ACC112 (cell line): ENCODE measurements at regions not wholly inside any gene's neighbourhood (a gene's known extent, or its start where the extent isn't known, plus 50 kb on each side); places are given as distances from the start of the nearest gene placed in this dataset.

ENCODE experiments used
- H2AFZ ChIP-seq: fragments of 200-600 bp; sonication (generic); one replicate; pipeline ENCODE4 v1.6.0; 2017; ENCODE audit warnings: antibody characterized with exemption, low read length; ENCODE audit not compliant: unreplicated experiment
- H3K27ac ChIP-seq: fragments of 200-600 bp; sonication (generic); 2 replicates; pipeline ENCODE4 v1.5.1; 2014; ENCODE audit warnings: low read depth, mild to moderate bottlenecking, antibody characterized with exemption, low read length, moderate library complexity
- H3K27me3 ChIP-seq: fragments of 200-600 bp; sonication (generic); 2 replicates; pipeline ENCODE4 v1.6.1; 2014; ENCODE audit warnings: mild to moderate bottlenecking, antibody characterized with exemption, low read length, moderate library complexity, mixed read lengths; ENCODE audit not compliant: insufficient read depth
- H3K36me3 ChIP-seq: fragments of 200-600 bp; sonication (generic); 2 replicates; pipeline ENCODE4 v1.6.1; 2016; ENCODE audit warnings: mild to moderate bottlenecking, antibody characterized with exemption, low read length, moderate library complexity, mixed read lengths; ENCODE audit not compliant: insufficient read depth
- H3K4me1 ChIP-seq: fragments of 200-600 bp; sonication (generic); one replicate; pipeline ENCODE4 v1.6.1; 2016; ENCODE audit warnings: low read length, mixed read lengths; ENCODE audit not compliant: insufficient read depth, unreplicated experiment, control insufficient read depth
- H3K4me3 ChIP-seq: fragments of 200-600 bp; sonication (generic); 2 replicates; pipeline ENCODE4 v1.5.1; 2014; ENCODE audit warnings: mild to moderate bottlenecking, low read depth, low read length
- H3K79me2 ChIP-seq: fragments of 200-600 bp; sonication (generic); one replicate; pipeline ENCODE4 v1.6.0; 2016; ENCODE audit warnings: low read length; ENCODE audit not compliant: control insufficient read depth, unreplicated experiment, insufficient read depth

GRCh38 chr1:61627365-61627764, 97.6 kb downstream of the TM2D1 start:
- Histone ChIP-seq H3K27me3 (no peaks in the 10 kb centered on the region), H3K27ac (no peak overlapping the region), H2AFZ (no peak overlapping the region), H3K79me2 (no peaks in the 10 kb centered on the region), H3K4me1 (no peaks in the 10 kb centered on the region), H3K36me3 (no peaks in the 10 kb centered on the region), H3K4me3 (no peak overlapping the region)

- Histone ChIP-seq H2AFZ (no peak overlapping the region), H3K79me2 (no peaks in the 10 kb centered on the region), H3K4me1 (no peaks in the 10 kb centered on the region), H3K27ac (no peak overlapping the region), H3K27me3 (no peaks in the 10 kb centered on the region), H3K4me3 (no peak overlapping the region), H3K36me3 (no peaks in the 10 kb centered on the region)
These were observed 98.1 kb downstream of the TM2D1 start for GRCh38 chr1:61626816-61627215.

GRCh38 chr1:61623852-61624251, 101.1 kb downstream of the TM2D1 start:
- H3K36me3 ChIP-seq: no peaks in the 10 kb centered on the region
- H3K4me3 ChIP-seq: no peak overlapping the region
- H3K27me3 ChIP-seq: no peaks in the 10 kb centered on the region

GRCh38 chr1:61620536-61620935, 104.4 kb downstream of the TM2D1 start:
- Histone ChIP-seq H3K4me3 (no peak overlapping the region), H3K36me3 (no peaks in the 10 kb centered on the region), H3K27me3 (no peaks in the 10 kb centered on the region), H3K79me2 (no peaks in the 10 kb centered on the region), H3K4me1 (no peaks in the 10 kb centered on the region), H2AFZ (no peak overlapping the region), H3K27ac (no peak overlapping the region)

More at GRCh38 chr1:61623852-61624251, 101.1 kb downstream of the TM2D1 start:
- no peaks in the 10 kb centered on the region for H3K79me2 ChIP-seq
- H2AFZ ChIP-seq: no peak overlapping the region
- H3K4me1 ChIP-seq: no peaks in the 10 kb centered on the region
- no peak overlapping the region for H3K27ac ChIP-seq

- Histone ChIP-seq H2AFZ (no peak overlapping the region), H3K36me3 (no peaks in the 10 kb centered on the region), H3K4me3 (no peak overlapping the region), H3K4me1 (no peaks in the 10 kb centered on the region), H3K27me3 (no peaks in the 10 kb centered on the region), H3K27ac (no peak overlapping the region), H3K79me2 (no peaks in the 10 kb centered on the region)
These were observed 106.2 kb downstream of the TM2D1 start for GRCh38 chr1:61618755-61619154.

- Histone ChIP-seq H3K36me3 (no peaks in the 10 kb centered on the region), H3K79me2 (no peaks in the 10 kb centered on the region), H3K27ac (no peak overlapping the region), H3K4me1 (no peaks in the 10 kb centered on the region), H3K4me3 (no peak overlapping the region), H2AFZ (no peak overlapping the region), H3K27me3 (no peaks in the 10 kb centered on the region)
These were observed 106.7 kb downstream of the TM2D1 start for GRCh38 chr1:61618193-61618592.

- H3K4me3 ChIP-seq: no peak overlapping the region
- no peak overlapping the region for H3K27ac ChIP-seq
- no peaks in the 10 kb centered on the region for H3K4me1 ChIP-seq
- no peaks in the 10 kb centered on the region for H3K79me2 ChIP-seq
- no peak overlapping the region for H2AFZ ChIP-seq
- H3K36me3 ChIP-seq: no peaks in the 10 kb centered on the region
- no peaks in the 10 kb centered on the region for H3K27me3 ChIP-seq
These were observed 108.1 kb downstream of the TM2D1 start for GRCh38 chr1:61616830-61617229.

- no peaks in the 10 kb centered on the region for H3K79me2 ChIP-seq
- H3K27ac ChIP-seq: no peak overlapping the region
- H2AFZ ChIP-seq: no peak overlapping the region
- no peaks in the 10 kb centered on the region for H3K36me3 ChIP-seq
- H3K27me3 ChIP-seq: no peaks in the 10 kb centered on the region
- no peak overlapping the region for H3K4me3 ChIP-seq
- no peaks in the 10 kb centered on the region for H3K4me1 ChIP-seq
These were observed 112.3 kb downstream of the TM2D1 start for GRCh38 chr1:61612602-61613001.

GRCh38 chr1:61609040-61609439, 115.9 kb downstream of the TM2D1 start:
- no peaks in the 10 kb centered on the region for H3K79me2 ChIP-seq
- H3K4me3 ChIP-seq: no peak overlapping the region
- no peaks in the 10 kb centered on the region for H3K36me3 ChIP-seq
- H3K4me1 ChIP-seq: peaks cover 31% of the 10 kb centered on the region
- no peak overlapping the region for H2AFZ ChIP-seq
- no peaks in the 10 kb centered on the region for H3K27me3 ChIP-seq
- H3K27ac ChIP-seq: no peak overlapping the region

- peak overlapping the region; percentile 72 for H2AFZ ChIP-seq
- H3K36me3 ChIP-seq: no peaks in the 10 kb centered on the region
- no peaks in the 10 kb centered on the region for H3K79me2 ChIP-seq
- peak overlapping the region; percentile 89 for H3K27ac ChIP-seq
- H3K4me1 ChIP-seq: peaks cover 31% of the 10 kb centered on the region
- no peaks in the 10 kb centered on the region for H3K27me3 ChIP-seq
- H3K4me3 ChIP-seq: no peak overlapping the region
These were observed 117.5 kb downstream of the TM2D1 start for GRCh38 chr1:61607448-61607847.

GRCh38 chr1:61606448-61607312, 118.3 kb downstream of the TM2D1 start:
- no peaks in the 10 kb centered on the region for H3K27me3 ChIP-seq
- H3K4me1 ChIP-seq: peaks cover 31% of the 10 kb centered on the region
- no peaks in the 10 kb centered on the region for H3K36me3 ChIP-seq
- H3K27ac ChIP-seq: peak overlapping the region; percentile 89
- peak overlapping the region; percentile 72 for H2AFZ ChIP-seq
- peak overlapping the region; percentile 41 for H3K4me3 ChIP-seq
- H3K79me2 ChIP-seq: no peaks in the 10 kb centered on the region
